ENCODE measurements at regions not wholly inside any gene's neighbourhood (a gene's known extent, or its start where the extent isn't known, plus 50 kb on each side); places are given as distances from the start of the nearest gene placed in this dataset.

- DNase-seq: no peak
- H3K4me3 Mint-ChIP-seq: no peak overlapping the region
- H3K27me3 Mint-ChIP-seq (ENCODE audit: insufficient read depth): no peaks in the 10 kb centered on the region
- H3K27ac Mint-ChIP-seq: no peak overlapping the region
- H3K9me3 Mint-ChIP-seq: no peaks in the 10 kb centered on the region
- H3K4me1 Mint-ChIP-seq (ENCODE audit: low read depth): peaks cover 5% of the 10 kb centered on the region
- H3K36me3 Mint-ChIP-seq (ENCODE audit: low read depth): no peaks in the 10 kb centered on the region
- no peak for TF ChIP-seq CTCF (IDR thresholded peaks at IDR 0.05)
These were observed 198.0 kb upstream of the SYT1 start for GRCh38 chr12:78666584-78666983.

GRCh38 chr12:78671295-78671694 lies 193.3 kb upstream of the SYT1 start:
- H3K36me3 Mint-ChIP-seq (ENCODE audit: low read depth): no peaks in the 10 kb centered on the region
- H3K9me3 Mint-ChIP-seq: no peaks in the 10 kb centered on the region
- no peaks in the 10 kb centered on the region for H3K27me3 Mint-ChIP-seq (ENCODE audit: insufficient read depth)
- TF ChIP-seq CTCF (IDR thresholded peaks at IDR 0.05): no peak
- H3K4me3 Mint-ChIP-seq: no peak overlapping the region
- H3K4me1 Mint-ChIP-seq (ENCODE audit: low read depth): peaks cover 5% of the 10 kb centered on the region
- no peak overlapping the region for H3K27ac Mint-ChIP-seq
- DNase-seq: peak; percentile 6

- DNase-seq: no peak
- H3K27ac Mint-ChIP-seq: no peak overlapping the region
- TF ChIP-seq CTCF (IDR thresholded peaks at IDR 0.05): no peak
- peaks cover 5% of the 10 kb centered on the region for H3K4me1 Mint-ChIP-seq (ENCODE audit: low read depth)
- no peaks in the 10 kb centered on the region for H3K9me3 Mint-ChIP-seq
- no peaks in the 10 kb centered on the region for H3K27me3 Mint-ChIP-seq (ENCODE audit: insufficient read depth)
- no peaks in the 10 kb centered on the region for H3K36me3 Mint-ChIP-seq (ENCODE audit: low read depth)
- H3K4me3 Mint-ChIP-seq: no peak overlapping the region
These were observed 192.5 kb upstream of the SYT1 start for GRCh38 chr12:78672033-78672432.

- Mint-ChIP-seq H3K4me1 (ENCODE audit: low read depth) (peaks cover 5% of the 10 kb centered on the region), H3K9me3 (no peaks in the 10 kb centered on the region), H3K27me3 (ENCODE audit: insufficient read depth) (no peaks in the 10 kb centered on the region), H3K36me3 (ENCODE audit: low read depth) (no peaks in the 10 kb centered on the region), H3K27ac (no peak overlapping the region), H3K4me3 (no peak overlapping the region)
- DNase-seq: no peak
- no peak for TF ChIP-seq CTCF (IDR thresholded peaks at IDR 0.05)
These were observed 190.1 kb upstream of the SYT1 start for GRCh38 chr12:78674311-78675090.

GRCh38 chr12:78680596-78680995 lies 184.0 kb upstream of the SYT1 start:
- DNase-seq: no peak
- Mint-ChIP-seq H3K27me3 (ENCODE audit: insufficient read depth) (no peaks in the 10 kb centered on the region), H3K4me1 (ENCODE audit: low read depth) (peaks cover 24% of the 10 kb centered on the region), H3K27ac (no peak overlapping the region), H3K4me3 (no peak overlapping the region), H3K9me3 (no peaks in the 10 kb centered on the region), H3K36me3 (ENCODE audit: low read depth) (no peaks in the 10 kb centered on the region)
- no peak for TF ChIP-seq CTCF (IDR thresholded peaks at IDR 0.05)

Measured in HFFc6 (cell line).